Embryonic facial prominence (tissue), 1 donor: ENCODE measurements at regions not wholly inside any gene's neighbourhood (a gene's known extent, or its start where the extent isn't known, plus 50 kb on each side); places are given as distances from the start of the nearest gene placed in this dataset.
"Not testable (repeated sequence)": the region's sequence is repeated elsewhere in the genome, so short reads cannot be mapped to it uniquely, and the experiment has no call there.

Source experiments
- DNase-seq: peaks from one replicate; pipeline ENCODE4 v3.0.0-alpha.2; 2016; ENCODE audit errors: extremely low spot score

DNA sequence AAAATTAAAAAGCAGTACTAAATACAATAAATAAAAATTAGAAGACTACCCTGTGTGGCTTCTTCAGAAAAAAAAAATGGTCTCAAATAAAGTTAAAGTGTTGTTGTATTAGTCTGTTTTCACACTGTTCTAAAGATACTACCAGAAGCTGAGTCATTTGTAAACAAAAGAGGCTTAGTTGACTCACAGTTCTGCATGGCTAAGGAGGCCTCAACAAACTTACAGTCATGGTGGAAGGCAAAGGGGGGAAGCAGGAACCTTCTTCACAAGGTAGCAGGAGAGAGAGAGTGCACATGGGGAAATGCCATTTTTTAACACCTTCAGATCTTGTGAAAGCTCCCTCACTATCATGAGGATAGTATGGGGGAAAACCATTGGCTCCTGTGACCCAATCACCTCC is 612.8 kb downstream of the RNF144A start:
- DNase-seq: no peak

DNA sequence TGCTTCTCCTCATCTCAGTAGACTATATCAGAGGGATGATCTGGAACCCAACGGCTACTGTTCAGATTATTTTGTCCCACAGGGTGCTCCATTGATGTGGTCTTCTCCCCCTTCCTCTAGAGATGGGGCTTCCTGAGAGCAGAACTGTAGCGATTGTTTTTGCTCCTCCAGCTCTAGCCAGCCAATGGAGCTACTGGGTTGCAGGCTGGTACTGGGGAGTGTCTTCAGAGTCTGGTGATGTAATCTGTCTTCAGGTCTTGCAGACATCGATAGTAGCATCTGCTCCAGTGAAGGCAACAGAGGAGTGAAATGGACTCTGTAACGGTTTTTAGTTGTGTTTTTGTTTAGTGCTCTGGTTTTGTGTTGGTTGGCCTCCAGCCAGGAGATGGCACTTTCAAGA is 621.9 kb downstream of the RNF144A start:
- DNase-seq: no peak

DNA sequence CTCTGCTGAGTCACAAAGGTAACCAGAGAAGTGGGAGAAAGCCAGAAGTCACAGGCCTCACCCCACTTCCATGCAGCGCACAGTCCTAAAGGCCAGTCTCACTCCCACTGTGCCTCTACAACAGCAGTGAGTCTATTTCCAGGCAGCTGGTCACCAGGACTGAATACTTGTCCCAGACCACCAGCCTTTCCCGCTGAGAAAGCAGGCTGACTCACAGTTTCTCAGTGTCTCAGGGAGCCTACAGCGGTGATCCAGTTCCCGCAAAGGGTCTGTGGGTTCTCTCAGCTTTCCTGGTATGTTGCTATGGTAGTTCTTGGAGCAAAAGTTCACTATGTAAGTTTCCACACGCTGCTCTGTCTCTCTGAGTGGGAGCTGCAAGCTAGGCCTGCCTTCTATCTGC is 622.5 kb downstream of the RNF144A start:
- no peak for DNase-seq

DNA sequence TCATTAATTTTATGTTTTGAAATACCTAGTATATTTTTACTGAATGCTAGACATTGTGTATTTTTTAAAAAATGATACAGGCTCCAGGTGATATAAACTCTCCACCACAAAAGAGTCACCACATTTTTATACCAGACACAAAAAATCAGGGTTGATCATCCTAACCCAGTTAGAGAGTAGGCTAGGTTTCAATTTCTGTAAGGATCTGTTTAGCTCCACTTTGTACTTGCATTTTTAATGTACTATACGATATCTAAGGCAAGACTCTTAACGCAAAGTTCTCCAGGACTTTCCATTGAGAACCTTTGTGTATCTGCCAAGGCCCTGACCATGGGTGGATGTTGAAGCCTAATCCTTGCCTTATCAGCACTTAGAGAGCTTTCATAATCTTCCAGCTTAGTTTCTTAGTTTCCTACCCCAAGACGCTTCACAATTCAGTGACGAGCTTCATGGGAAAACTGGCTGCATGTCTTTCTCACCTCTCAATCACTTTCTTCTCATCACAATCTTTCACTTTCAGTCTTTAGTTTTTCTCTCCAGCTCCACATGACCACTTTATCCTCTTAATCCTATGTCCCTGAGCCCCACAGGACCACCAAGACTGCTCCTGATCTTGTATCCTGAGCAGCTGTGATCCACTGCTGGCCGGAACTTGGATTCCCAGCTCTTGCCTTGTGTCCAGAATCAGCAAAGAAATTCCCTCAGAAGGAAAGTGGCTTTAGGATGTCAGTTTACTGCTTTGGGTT is 635.8 kb downstream of the RNF144A start:
- no peak for DNase-seq

DNA sequence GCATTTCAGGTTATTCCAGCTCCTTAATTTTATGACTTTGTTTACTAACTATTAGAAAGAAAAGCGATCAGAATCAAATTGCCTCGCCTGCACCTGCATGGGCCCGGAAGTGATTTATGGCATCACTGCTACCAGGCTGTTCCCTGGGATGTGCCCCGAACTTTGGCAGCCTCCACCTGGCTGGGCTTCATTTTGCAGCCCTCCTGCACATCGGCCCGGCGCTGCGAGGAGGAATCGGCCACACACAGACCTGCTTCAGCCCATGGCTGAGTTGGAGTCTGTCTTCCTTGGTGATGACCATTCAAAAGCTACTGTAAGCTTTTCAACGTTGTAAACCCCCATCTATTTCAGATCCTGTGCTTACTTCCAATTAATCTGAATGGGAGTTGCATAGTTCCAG is 638.0 kb downstream of the RNF144A start:
- DNase-seq: no peak

DNA sequence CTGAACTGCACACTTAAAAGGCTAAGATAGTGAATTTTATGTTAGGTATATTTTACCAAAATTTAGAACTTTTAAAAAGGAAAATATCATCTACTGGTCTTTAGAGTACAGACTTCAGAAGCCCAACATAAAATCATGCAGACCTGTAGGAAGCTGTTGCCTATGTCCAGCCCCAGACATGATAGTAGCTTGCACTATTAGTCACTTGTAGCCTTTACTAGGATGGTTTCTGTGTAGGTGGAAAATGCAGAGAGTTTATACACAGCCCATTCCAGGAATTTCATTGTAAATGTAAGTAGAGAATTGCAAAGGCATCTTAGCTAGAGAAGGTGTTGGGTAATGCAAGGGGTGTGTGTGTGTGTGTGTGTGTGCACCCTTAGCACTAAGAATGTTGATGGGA is 640.2 kb downstream of the RNF144A start:
- DNase-seq: no peak

DNA sequence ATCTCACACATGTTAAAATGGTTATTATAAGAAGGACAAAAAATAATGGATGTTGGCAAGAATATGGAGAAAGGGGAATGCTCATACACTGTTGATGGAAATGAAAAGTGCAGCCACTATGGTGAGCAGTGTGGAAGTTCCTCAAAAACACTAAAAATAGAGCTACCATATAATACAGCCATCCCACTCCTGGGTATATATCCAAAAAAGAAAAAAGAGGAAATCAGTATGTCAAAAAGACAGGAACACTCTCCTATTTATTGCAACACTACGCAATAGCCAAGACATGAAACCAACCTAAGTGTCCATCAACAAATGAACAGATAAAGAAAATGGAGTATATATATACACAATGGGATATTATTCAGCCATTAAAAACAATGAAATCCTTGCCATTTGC is 642.6 kb downstream of the RNF144A start:
- DNase-seq: no peak

DNA sequence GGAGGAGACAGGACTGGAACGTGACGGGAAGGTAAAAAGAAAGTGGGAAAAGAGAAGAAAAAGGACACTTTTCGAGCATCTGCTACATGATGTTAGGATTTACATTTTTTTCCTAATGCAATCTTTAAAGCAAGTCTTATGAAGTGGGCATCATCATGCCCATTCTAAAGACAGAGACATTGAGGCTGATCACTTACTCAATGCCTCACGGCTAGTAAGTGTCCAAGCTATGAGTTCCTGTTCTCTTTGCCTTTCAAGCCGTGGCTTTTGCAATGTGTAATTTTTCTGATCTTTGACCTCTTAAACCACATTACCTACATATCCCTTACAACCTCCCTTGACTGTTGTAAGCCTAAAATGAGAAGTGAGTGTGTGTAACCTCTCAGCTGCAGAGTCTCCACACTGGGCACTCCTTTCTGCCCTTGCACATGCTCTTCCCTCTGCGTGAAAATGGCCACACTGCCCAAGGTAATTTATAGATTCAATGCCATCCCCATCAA is 649.2 kb downstream of the RNF144A start:
- no peak for DNase-seq

DNA sequence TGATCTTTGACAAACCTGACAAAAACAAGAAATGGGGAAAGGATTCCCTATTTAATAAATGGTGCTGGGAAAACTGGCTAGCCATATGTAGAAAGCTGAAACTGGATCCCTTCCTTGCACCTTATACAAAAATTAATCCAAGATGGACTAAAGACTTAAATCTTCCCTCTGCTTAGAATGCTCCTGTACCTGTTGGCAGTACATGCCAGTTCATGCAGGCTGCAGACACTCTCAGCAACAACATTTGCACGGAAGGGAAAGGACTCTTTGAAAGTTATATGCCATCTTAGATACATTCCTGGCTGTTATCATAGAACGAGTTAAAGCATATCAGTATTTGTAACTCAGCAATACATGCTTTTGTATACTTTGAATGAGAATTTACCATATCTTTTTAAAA is 649.9 kb downstream of the RNF144A start:
- DNase-seq: not testable (repeated sequence)

DNA sequence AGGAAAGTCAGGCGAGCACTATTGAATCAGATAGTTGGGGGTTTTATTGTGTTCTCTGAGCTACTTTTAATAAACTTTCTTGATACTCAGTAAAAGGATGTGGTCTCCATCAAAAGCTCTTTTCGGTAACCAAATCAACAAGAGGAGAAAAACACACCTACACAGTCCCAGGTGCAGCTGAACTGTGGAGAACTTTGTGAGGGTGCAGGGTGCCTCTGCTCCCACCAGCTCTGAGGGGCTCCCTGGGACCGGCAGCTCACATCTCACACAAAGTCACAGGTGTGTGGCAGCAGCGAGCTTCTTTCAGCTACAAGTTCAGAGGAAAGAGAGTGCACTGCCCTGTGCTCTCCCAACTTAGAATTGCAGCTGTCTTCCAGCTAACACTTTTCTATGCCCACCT is 650.4 kb downstream of the RNF144A start:
- no peak for DNase-seq

DNA sequence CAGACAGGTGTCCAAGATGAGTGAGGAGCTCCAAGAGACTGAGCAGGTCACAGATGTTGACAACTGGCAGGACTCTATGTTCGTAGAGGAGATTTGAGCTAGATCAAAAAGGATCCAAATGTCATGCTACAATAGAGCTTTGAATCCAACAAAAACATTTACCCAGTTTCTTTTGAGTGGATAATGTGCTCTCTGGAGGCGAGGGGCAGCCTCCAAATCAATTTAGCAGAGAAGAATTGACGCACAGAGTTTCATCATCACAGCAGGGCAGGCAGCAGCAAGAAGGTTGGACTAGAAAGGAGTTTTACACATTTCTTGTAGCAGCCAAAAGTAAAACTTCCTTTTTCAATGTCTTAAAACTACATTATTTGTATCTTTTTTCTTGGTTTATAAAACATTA is 653.0 kb downstream of the RNF144A start:
- DNase-seq: no peak

DNA sequence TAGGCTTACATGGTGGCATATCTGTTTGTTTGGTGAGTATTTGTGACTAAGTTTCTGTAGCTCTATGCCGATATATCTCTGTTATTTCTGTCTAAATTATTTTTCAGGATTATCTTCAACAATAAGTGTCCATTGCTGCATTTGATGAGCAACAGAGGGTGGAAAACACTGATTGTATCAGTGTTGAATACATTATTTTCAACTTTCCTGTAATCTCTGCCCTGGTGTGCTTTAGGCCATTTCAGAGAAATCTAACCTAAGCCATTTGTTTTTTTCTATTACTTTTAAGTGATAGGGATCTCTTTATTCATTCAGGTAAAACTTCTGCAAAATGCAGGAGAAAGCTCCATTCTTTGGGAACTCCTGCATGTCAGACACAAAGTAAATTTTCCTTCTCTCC is 654.5 kb downstream of the RNF144A start:
- DNase-seq: no peak

DNA sequence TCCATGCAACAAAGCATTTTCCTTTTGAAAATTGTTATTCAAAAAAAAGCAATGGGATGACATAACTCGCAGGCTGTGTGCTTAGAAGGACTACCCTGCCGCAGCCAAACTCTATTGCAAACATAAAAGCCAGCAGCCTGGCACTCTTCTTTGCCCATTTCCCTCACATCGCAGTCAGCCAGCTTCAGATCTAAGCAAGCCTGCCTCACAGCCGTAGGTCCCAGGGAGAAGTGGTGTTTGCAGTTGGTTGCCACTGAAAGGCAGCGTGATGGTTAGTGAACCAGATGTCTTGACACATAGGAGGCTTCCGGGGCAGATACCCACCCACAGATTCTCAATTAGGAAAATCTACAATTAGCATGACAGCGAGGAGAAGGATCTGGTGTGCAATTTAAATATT is 655.2 kb downstream of the RNF144A start:
- no peak for DNase-seq

DNA sequence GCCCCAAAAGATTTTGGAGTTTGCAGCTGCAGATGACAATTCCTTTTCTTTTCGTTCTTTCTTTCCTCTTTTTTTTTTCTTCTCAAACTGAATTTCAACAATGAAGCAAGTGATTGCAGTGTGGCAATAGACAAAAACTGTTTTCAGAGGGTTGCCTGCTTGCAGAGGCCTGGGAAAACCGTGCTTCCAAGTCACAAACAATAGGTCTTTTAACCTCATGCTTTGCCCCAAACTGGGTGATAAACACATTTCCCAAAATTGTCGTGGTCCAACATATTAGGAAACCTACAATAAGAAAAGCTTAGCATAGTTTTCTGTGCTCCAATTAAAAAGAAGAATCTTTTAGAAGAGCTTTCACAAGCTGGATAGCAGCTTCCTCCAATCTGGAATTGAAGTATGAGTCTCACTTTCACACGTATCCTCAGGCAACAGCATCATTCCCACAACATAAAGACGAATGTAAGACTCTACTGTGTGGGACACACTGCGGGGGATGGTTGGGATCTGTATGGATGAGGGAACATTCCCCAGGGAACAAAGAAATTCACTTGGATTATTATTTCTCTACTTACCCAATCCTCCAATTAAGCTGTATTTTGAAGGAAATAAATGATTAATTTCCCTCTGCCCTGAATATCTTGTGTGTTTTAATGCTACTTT is 656.1 kb downstream of the RNF144A start:
- no peak for DNase-seq

DNA sequence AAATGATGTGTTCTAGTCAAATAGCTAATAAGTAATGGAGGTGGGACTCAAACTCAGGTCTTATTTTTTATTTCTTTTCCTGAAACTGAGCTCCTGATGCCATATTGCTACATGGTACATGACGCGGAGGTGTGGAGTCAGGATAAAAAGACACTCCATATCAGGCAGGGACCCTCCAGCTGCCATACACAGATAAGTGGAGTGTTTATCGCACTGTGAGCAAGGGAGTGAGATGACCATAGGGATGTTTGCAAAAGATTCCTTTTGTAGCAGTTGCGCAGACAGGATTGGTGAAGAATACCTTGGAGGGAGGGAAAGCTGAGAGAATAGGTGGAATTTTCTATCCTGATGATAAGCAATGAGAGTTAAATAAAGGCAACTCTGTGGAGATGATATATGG is 657.2 kb downstream of the RNF144A start:
- DNase-seq: no peak

DNA sequence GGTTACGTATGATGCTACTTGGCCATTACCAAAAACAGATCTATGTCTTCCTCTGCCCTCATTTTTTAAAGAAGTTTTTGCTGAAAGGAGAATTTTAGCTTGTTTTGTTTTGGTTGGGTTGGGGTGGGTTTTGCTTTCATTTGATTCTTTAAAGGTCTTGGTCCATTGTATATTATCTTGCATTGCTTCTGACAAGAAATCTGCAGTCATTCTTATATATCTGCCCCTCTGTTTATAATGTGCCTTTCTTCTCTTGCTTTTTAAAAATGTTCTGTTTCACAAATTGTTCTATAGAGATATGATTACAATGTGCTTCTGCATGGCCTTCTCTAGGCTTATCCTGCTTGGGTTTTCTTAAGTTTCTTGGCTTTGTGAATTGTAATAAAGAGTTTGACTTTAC is 660.6 kb downstream of the RNF144A start:
- DNase-seq: no peak

DNA sequence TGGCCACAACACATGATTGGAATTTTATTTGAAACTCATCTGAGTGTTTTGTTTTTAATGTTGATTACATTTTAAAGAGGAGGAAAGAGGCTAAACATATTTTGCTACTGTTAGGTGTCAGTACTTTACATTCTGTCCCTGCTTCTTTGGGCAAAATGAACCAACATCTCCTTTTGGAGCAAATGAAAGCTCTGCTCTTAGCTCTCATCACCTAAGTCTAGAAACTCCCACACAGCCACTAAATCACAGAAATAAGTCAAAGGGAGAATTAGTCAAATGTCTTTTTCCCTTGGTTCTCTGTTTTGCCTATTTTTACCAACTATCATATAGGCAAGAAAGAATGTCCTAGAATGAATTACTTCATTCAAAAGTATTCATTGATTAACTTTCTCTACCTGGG is 666.8 kb downstream of the RNF144A start:
- no peak for DNase-seq

DNA sequence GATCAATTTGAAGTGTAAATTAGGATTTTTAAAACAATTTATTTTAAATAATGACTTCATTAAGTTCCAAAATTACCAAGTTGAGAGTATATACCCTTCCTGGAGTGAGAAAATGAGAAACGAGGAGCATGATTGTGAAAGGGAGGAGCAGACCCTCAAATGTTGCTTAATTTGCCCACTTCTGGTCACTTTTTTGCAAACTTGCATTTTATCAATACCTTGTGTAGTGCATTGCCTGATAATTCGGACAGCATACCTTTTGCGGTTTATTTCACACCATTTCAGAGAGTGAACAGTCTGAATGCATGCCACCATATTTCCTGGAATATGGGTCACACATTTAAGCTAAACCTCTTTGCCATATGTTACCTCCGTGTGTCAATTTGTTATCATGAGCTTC is 669.7 kb downstream of the RNF144A start:
- DNase-seq: no peak

DNA sequence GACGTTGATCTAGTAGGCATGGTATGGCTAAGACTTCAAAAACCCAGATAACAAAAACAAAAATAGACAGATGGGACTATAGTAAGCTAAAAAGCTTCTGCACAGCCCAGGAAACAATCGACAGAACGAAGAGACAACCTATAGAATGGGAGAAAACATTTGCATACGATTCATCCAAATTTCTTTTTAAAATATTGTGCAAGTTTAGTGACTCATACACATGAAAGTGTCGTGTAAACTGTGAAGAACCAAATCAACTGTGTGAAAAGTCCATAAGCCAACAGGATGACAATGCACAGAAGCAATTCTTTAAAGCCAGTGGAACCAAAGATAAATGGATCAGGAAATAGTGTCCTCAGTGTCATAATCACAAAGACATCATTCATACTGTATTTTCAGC is 671.1 kb downstream of the RNF144A start:
- DNase-seq: no peak

DNA sequence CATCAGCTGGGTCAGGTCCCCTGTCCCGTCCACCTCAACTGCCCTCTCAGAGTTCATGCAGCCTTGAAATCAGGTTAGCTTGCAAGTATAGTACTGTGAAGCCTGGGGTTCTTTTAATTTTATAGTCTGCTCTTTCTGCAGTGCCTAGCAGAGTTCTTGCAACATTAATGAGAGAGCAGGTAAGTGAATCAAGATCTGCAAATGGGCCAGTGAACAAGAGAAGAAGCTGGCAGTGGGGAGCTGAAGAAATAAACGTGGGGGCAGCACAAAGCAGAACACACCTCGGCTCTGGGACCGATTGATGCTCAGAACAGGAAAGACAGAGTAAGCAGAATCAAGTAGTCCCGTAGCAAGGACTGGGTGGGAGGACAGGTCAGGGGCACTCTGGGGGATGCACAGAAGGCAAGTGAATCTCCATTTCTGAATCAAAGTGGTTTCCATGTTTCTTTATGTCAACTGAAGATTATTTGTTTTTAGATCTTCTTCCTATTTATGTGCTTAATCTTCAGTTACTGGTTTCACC is 675.5 kb downstream of the RNF144A start:
- DNase-seq: no peak

DNA sequence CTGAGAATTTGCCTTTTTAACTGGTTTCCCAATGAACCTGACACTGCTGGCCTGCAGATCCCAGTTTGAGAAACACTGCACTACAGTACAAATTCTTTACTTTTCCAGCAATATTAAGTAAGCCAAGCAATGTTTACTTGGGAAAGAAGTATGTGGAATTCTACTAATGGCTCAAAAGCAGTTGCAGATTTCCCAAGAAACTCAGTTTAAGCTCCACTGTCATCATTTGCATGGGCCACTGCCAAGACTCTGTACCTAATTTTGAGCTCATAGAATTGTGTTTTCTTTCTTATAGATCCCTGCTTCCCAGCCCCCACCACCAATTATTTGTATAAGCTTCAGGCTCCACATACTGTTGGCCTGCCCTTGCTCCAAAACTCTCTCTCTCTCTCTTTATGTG is 676.1 kb downstream of the RNF144A start:
- peak; percentile 15 for DNase-seq

DNA sequence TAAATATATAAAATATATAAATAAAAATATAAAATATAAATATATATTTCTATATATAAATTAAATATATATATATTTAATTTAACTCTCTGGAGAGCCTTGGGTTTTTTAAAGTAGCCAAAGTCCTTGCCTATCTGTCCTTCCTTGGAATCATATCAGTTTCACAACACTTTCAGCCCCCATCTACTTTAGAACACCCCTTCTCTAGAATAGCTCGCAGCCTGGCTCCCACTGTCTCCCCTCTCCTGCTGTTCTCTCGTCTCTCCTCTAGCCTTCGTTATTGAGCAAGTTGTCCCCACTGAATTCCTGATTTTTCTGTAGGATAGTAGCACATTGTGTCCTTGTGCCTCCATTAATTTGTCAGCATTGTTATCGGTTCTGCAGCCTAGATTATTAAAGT is 677.0 kb downstream of the RNF144A start:
- no peak for DNase-seq

DNA sequence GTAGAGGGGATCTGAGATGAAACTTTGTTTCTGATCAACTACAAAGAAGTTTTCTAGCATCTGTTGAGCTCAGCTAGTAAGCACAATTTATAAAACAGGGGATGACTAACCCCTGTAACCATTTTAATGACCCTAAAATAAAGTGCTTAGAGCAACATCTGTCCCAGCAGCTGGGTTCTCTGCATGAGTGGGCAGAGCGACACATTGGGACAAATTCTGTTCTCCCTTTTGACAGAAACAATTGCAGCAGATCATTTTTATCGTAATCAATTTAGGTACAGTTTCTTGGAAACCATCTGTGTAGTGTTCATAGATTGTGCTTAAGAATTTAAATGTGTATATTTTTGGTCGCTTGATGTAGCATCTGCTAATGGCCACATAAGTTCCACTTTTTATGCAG is 678.0 kb downstream of the RNF144A start:
- no peak for DNase-seq
